GM11168 (cell line): ENCODE measurements at regions not wholly inside any gene's neighbourhood (a gene's known extent, or its start where the extent isn't known, plus 50 kb on each side); places are given as distances from the start of the nearest gene placed in this dataset.
"Not testable (repeated sequence)": the region's sequence is repeated elsewhere in the genome, so short reads cannot be mapped to it uniquely, and the experiment has no call there.

Experiments
- in situ Hi-C: fragments of 300-500 bp; cut with MboI; formaldehyde crosslinking; loops from one replicate; pipeline ENCODE4 v1.12.0; 2022; ENCODE audit warnings: low sequenced_read_pairs; ENCODE audit not compliant: unreplicated experiment

- in situ Hi-C loops: no loop called here
These were observed 329.7 kb downstream of the TMEM121 start for GRCh38 chr14:105855893-105856675.

DNA sequence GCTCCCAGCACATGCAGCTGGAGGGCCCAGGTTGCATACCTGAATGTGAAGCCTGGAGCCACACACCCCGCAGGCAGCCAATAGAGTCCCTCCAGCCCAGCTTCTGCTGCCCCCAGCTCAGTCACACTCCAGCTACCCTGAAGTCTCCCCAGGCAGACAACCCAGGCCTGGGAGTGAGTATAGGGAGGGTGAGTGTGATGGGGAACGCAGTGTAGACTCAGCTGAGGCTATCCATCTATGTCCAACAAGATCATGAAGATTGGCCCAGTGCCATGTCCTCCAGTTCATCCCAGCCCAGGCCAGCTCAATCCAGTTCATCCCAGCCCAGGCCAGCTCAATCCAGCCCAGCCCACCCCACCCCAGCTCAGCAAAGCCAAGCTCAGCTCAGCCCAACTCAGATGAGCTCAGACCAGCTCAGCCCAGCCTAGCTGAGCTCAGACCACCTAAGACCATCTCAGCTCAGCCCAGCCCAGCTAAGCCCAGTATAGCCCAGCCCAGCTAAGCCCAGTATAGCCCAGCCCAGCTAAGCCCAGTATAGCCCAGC lies 330.4 kb downstream of the TMEM121 start:
- in situ Hi-C loops: no loop called here

GRCh38 chr14:105857220-105857825 lies 330.9 kb downstream of the TMEM121 start:
- in situ Hi-C loops: no loop called here

DNA sequence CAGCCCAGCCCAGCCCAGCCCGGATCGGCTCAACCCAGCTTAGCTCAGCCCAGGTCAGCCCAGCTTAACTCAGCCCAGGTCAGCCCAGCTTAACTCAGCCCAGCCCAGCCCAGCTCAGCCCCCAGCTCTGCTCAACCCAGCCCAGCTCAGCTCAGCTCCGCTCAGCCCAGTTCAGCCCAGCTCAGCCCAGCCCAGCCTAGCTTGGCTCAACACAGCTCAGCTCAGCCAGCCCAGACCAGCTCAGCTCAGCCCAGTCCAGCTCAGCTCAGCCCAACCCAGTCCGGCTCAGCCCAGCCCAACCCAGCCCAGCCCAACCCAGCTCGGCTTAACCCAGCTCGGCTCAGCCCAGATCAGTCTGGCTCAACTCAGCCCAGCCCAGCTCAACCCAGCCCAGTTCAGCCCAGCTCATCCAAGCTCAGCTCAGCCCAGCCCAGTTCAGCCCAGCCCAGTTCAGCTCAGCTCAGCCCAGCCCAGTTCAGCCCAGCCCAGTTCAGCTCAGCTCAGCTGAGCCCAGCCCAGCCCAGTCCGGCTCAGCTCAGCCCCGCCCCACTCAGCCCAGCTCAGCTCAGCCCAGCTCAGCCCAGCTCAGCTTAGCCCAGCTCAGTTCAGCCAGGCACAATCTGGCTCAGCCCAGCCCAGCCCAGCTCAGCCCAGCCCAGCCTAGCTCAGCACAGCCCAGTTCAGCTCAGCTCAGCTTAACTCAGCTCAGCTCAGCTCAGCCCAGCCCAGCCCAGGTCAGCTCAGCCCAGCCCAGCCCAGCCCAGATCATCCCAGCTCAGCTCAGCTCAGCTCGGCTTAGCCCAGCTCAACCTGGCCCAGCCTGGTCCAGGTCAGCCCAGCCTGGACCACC lies 331.7 kb downstream of the TMEM121 start:
- in situ Hi-C loops: no loop called here

- in situ Hi-C loops: no loop called here
These were observed 332.3 kb downstream of the TMEM121 start for GRCh38 chr14:105858676-105859025.

GRCh38 chr14:105859073-105859716 lies 332.8 kb downstream of the TMEM121 start:
- in situ Hi-C loops: not testable (repeated sequence)

DNA sequence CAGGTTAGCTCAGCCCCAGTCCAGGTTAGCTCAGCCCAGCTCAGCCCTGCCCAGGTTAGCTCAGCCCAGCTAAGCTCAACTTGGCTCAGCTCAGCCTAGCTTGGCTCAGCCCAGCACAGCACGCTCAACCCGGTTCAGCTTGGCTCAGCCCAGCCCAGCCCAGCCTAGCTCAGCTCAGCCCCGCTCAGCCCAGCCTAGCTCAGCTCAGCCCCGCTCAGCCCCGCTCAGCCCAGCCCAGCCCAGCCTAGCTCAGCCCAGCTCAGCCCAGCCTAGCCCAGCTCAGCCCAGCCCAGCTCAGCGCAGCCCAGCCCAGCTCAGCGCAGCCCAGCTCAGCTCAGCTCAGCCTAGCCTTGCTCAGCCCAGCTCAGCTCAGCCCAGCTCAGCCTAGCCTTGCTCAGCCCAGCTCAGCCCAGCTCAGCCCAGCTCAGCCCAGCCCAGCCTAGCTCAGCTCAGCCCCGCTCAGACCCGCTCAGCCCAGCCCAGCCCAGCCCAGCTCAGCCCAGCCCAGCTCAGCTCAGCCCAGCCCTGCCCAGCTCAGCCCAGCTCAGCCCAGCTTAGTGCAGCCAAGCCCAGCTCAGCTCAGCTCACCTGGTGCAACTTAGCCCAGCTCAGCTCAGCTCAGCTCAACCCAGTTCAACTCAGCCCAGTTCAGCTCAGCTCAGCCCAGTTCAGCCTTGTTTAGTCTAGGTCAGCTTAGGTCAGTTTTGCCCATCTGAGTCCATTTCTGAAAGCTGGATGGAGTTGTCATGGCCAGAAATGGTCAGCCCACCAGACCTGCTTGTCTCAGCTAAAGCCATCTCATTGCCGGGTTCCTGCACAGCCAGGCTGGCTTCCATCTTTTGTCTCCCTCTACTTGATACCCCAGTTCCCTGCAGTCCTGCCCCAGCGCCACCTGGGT lies 333.6 kb downstream of the TMEM121 start:
- in situ Hi-C loops: loop anchor here (10.0 kb wide), 2 partner anchors 115 to 485 kb away; no protein-coding TSS in a partner anchor

GRCh38 chr14:105860615-105861580 lies 334.5 kb downstream of the TMEM121 start:
- in situ Hi-C loops: loop anchor here (10.0 kb wide), 2 partner anchors 116 to 484 kb away; no protein-coding TSS in a partner anchor

DNA sequence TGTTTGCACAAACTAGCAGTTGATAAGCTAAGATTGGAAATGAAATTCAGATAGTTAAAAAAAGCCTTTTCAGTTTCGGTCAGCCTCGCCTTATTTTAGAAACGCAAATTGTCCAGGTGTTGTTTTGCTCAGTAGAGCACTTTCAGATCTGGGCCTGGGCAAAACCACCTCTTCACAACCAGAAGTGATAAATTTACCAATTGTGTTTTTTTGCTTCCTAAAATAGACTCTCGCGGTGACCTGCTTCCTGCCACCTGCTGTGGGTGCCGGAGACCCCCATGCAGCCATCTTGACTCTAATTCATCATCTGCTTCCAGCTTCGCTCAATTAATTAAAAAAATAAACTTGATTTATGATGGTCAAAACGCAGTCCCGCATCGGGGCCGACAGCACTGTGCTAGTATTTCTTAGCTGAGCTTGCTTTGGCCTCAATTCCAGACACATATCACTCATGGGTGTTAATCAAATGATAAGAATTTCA lies 335.6 kb downstream of the TMEM121 start:
- in situ Hi-C loops: loop anchor here (10.0 kb wide), 2 partner anchors 117 to 483 kb away; no protein-coding TSS in a partner anchor

GRCh38 chr14:105862581-105863239 lies 336.3 kb downstream of the TMEM121 start:
- in situ Hi-C loops: loop anchor here (10.0 kb wide), 2 partner anchors 118 to 482 kb away; no protein-coding TSS in a partner anchor

GRCh38 chr14:105863296-105864108 lies 337.1 kb downstream of the TMEM121 start:
- in situ Hi-C loops: loop anchor here (10.0 kb wide), 2 partner anchors 119 to 481 kb away; no protein-coding TSS in a partner anchor

GRCh38 chr14:105864116-105864515 lies 337.7 kb downstream of the TMEM121 start:
- in situ Hi-C loops: loop anchor here (10.0 kb wide), 2 partner anchors 119 to 481 kb away; no protein-coding TSS in a partner anchor

GRCh38 chr14:105864651-105865265 lies 338.4 kb downstream of the TMEM121 start:
- in situ Hi-C loops: loop anchor here (10.0 kb wide), 2 partner anchors 120 to 480 kb away; no protein-coding TSS in a partner anchor

- in situ Hi-C loops: loop anchor here (10.0 kb wide), 2 partner anchors 121 to 479 kb away; no protein-coding TSS in a partner anchor
These were observed 339.0 kb downstream of the TMEM121 start for GRCh38 chr14:105865266-105865903.
